H1 (cell line): ENCODE measurements at regions not wholly inside any gene's neighbourhood (a gene's known extent, or its start where the extent isn't known, plus 50 kb on each side); places are given as distances from the start of the nearest gene placed in this dataset.

Experiments
- CTCF ChIA-PET: fragments of 300-600 bp; sonication (Branson Sonifier 250); formaldehyde crosslinking; loops from one replicate; lab custom pipeline; 2021; ENCODE audit not compliant: partially characterized antibody; lab: Charles Lee
- POLR2A ChIA-PET: fragments of 300-600 bp; sonication (Branson Sonifier 250); formaldehyde crosslinking; loops from one replicate; lab custom pipeline; 2021; ENCODE audit warnings: inconsistent platforms; ENCODE audit not compliant: partially characterized antibody; lab: Charles Lee
- DNase-seq, 2 experiments: peaks; one replicate each; pipeline versions ENCODE4 v3.0.0 to v3.0.0-alpha.2; 2010 to 2022; ENCODE audit warnings: low spot score in 2 of 2, low read depth in 1 of 2, mixed read lengths in 1 of 2
- FAIRE-seq: peaks from 2 replicates; lab custom pipeline; 2011; peaks lifted over from hg19 to GRCh38; lab: Jason Lieb, UNC
- H2AFZ ChIP-seq: 2 replicates; pipeline ENCODE4 v1.8.1; 2012; ENCODE audit warnings: low read length, inconsistent platforms
- H2AK5ac ChIP-seq: 2 replicates; pipeline ENCODE4 v1.6.1; 2013; ENCODE audit warnings: low read depth, low read length
- H2BK120ac ChIP-seq: replicated peaks from 2 replicates; pipeline ENCODE3; 2013; ENCODE audit warnings: low read depth, low read length, inconsistent platforms
- H2BK12ac ChIP-seq: 2 replicates; pipeline ENCODE4 v1.6.1; 2013; ENCODE audit warnings: low read depth, low read length
- H2BK15ac ChIP-seq: 2 replicates; pipeline ENCODE4 v1.6.1; 2013; ENCODE audit warnings: low read length
- H2BK20ac ChIP-seq: 2 replicates; pipeline ENCODE4 v1.6.1; 2013; ENCODE audit warnings: low read length
- H2BK5ac ChIP-seq: 2 replicates; pipeline ENCODE4 v1.6.1; 2013; ENCODE audit warnings: low read depth, low read length
- H3K14ac ChIP-seq: 2 replicates; pipeline ENCODE4 v1.6.1; 2013; ENCODE audit warnings: inconsistent platforms; ENCODE audit not compliant: insufficient read length
- H3K18ac ChIP-seq: 2 replicates; pipeline ENCODE4 v1.6.1; 2013; ENCODE audit warnings: low read length; ENCODE audit errors: extremely low read depth
- H3K23ac ChIP-seq: 2 replicates; pipeline ENCODE4 v1.6.1; 2013; ENCODE audit warnings: inconsistent platforms; ENCODE audit not compliant: insufficient read length
- H3K23me2 ChIP-seq: 2 replicates; pipeline ENCODE4 v1.6.1; 2013; ENCODE audit warnings: low read depth, low read length
- H3K27ac ChIP-seq: 2 replicates; pipeline ENCODE4 v1.6.1; 2011; ENCODE audit warnings: low read depth, low read length, inconsistent platforms
- H3K27me3 ChIP-seq, 4 experiments: replicated peaks in 1 of 4; 1 replicate in 1 of 4; 2 replicates in 3 of 4; pipeline versions ENCODE4 v1.6.1 to v1.8.1; 2011 to 2013; ENCODE audit warnings: low read length in 3 of 4, mild to moderate bottlenecking in 3 of 4, inconsistent platforms in 2 of 4, mixed read lengths in 2 of 4, moderate library complexity in 1 of 4; ENCODE audit not compliant: control insufficient read depth in 3 of 4, insufficient read depth in 3 of 4; ENCODE audit errors: extremely low read depth in 1 of 4
- H3K36me3 ChIP-seq, 4 experiments: 2 replicates each; pipeline versions ENCODE4 v1.6.1 to v1.8.1; 2011 to 2013; ENCODE audit warnings: mild to moderate bottlenecking in 4 of 4, low read length in 3 of 4, moderate library complexity in 2 of 4, control low read depth in 1 of 4, inconsistent platforms in 1 of 4; ENCODE audit not compliant: insufficient read depth in 4 of 4, control insufficient read depth in 2 of 4
- H3K4ac ChIP-seq: replicated peaks from 2 replicates; pipeline ENCODE3; 2013; ENCODE audit warnings: low read length, low read depth, mixed read lengths, inconsistent platforms; ENCODE audit not compliant: insufficient read length
- H3K4me1 ChIP-seq, 4 experiments: replicated peaks in 1 of 4; 1 replicate in 1 of 4; 2 replicates in 3 of 4; pipeline versions ENCODE4 v1.6.1 to v1.8.1; 2011 to 2013; ENCODE audit warnings: low read length in 3 of 4, inconsistent platforms in 2 of 4, mixed read lengths in 1 of 4; ENCODE audit not compliant: insufficient read depth in 4 of 4, control insufficient read depth in 3 of 4
- H3K4me2 ChIP-seq, 2 experiments: 2 replicates each; pipeline versions ENCODE4 v1.6.1 to v1.8.1; 2011 to 2013; ENCODE audit warnings: low read depth in 2 of 2, low read length in 2 of 2, control low read depth in 1 of 2, inconsistent platforms in 1 of 2, mild to moderate bottlenecking in 1 of 2; ENCODE audit not compliant: insufficient read depth in 1 of 2
- H3K4me3 ChIP-seq, 4 experiments: fragments of 200-600, 300-600 bp in 1 of 4; sonication (generic), shearing (Covaris generic), sonication (Bioruptor Twin) in 1 of 4; 2 replicates each; pipeline versions ENCODE4 v1.5.1 to v1.8.1; 2011 to 2016; ENCODE audit warnings: low read length in 4 of 4, low read depth in 3 of 4, control low read depth in 2 of 4, inconsistent platforms in 2 of 4, mild to moderate bottlenecking in 2 of 4, mixed read lengths in 1 of 4, moderate library complexity in 1 of 4; ENCODE audit not compliant: insufficient read depth in 2 of 4; ENCODE audit errors: extremely low read depth in 1 of 4
- H3K56ac ChIP-seq: replicated peaks from 2 replicates; pipeline ENCODE3; 2013; ENCODE audit warnings: low read depth, mild to moderate bottlenecking, mixed read lengths, low read length, inconsistent platforms; ENCODE audit not compliant: insufficient read length
- H3K79me1 ChIP-seq: 2 replicates; pipeline ENCODE4 v1.6.1; 2013; ENCODE audit warnings: low read depth, low read length, control low read depth
- H3K79me2 ChIP-seq, 2 experiments: 2 replicates each; pipeline versions ENCODE4 v1.6.1 to v1.8.1; 2012 to 2013; ENCODE audit warnings: low read length in 2 of 2, mild to moderate bottlenecking in 2 of 2, inconsistent platforms in 1 of 2; ENCODE audit not compliant: insufficient read depth in 2 of 2, control insufficient read depth in 1 of 2
- H3K9ac ChIP-seq, 4 experiments: replicated peaks in 1 of 4; 1 replicate in 1 of 4; 2 replicates in 3 of 4; pipeline versions ENCODE4 v1.6.1 to v1.8.1; 2011 to 2013; ENCODE audit warnings: low read depth in 3 of 4, low read length in 3 of 4, control low read depth in 2 of 4, mild to moderate bottlenecking in 2 of 4, moderate library complexity in 2 of 4, inconsistent platforms in 1 of 4; ENCODE audit errors: extremely low read depth in 1 of 4
- H3K9me3 ChIP-seq, 2 experiments: 2 replicates each; pipeline versions ENCODE4 v1.6.1 to v1.8.1; 2012 to 2013; ENCODE audit warnings: mild to moderate bottlenecking in 2 of 2, moderate library complexity in 2 of 2, control low read depth in 1 of 2, inconsistent platforms in 1 of 2, low read depth in 1 of 2, low read length in 1 of 2, mixed read lengths in 1 of 2; ENCODE audit not compliant: insufficient read depth in 2 of 2
- H4K20me1 ChIP-seq, 2 experiments: replicated peaks in 1 of 2; 2 replicates each; pipeline versions ENCODE3 to v1.8.1; 2011 to 2013; ENCODE audit warnings: inconsistent platforms in 2 of 2, low read length in 2 of 2, mild to moderate bottlenecking in 1 of 2; ENCODE audit not compliant: insufficient read depth in 2 of 2, control insufficient read depth in 1 of 2
- H4K5ac ChIP-seq: 2 replicates; pipeline ENCODE4 v1.6.1; 2013; ENCODE audit warnings: low read length, low read depth, mixed read lengths, inconsistent platforms; ENCODE audit not compliant: insufficient read length
- H4K8ac ChIP-seq: 2 replicates; pipeline ENCODE4 v1.8.0; 2013; ENCODE audit warnings: mild to moderate bottlenecking, moderate library complexity, low read length, inconsistent platforms; ENCODE audit not compliant: insufficient read depth; ENCODE audit errors: extremely low read depth
- H4K91ac ChIP-seq: replicated peaks from 2 replicates; pipeline ENCODE3; 2013; ENCODE audit warnings: low read length, mixed read lengths, inconsistent platforms; ENCODE audit not compliant: insufficient read length
- CTBP2 ChIP-seq: IDR thresholded peaks from 2 replicates; pipeline ENCODE4 v1.7.0; 2011; ENCODE audit warnings: borderline replicate concordance, mild to moderate bottlenecking, moderate library complexity, mixed read lengths, low read length; ENCODE audit not compliant: insufficient read depth, insufficient read length
- CTCF ChIP-seq, 3 experiments: IDR thresholded peaks; 1 replicate in 2 of 3; 2 replicates in 1 of 3; pipeline versions ENCODE4 v1.5.1 to v1.6.1; 2011; ENCODE audit warnings: low read length in 3 of 3, mild to moderate bottlenecking in 3 of 3, inconsistent platforms in 2 of 3, low read depth in 1 of 3, moderate library complexity in 1 of 3; ENCODE audit not compliant: insufficient read depth in 1 of 3; ENCODE audit errors: control extremely low read depth in 1 of 3
- FOSL1 ChIP-seq: IDR thresholded peaks from 2 replicates; pipeline ENCODE4 v1.6.1; 2011; ENCODE audit warnings: mild to moderate bottlenecking, low read depth, low read length, moderate library complexity; ENCODE audit not compliant: insufficient read depth
- JUN ChIP-seq: IDR thresholded peaks from 2 replicates; pipeline ENCODE4 v1.6.1; 2011; ENCODE audit warnings: low read depth, mild to moderate bottlenecking, improper control_type of control experiment, low read length
- KDM1A ChIP-seq: fragments of 200-600, 300-600 bp; sonication (generic); IDR thresholded peaks from 2 replicates; pipeline ENCODE4 v1.7.1; 2016; ENCODE audit warnings: mild to moderate bottlenecking, low read length, borderline replicate concordance
- KDM4A ChIP-seq: IDR thresholded peaks from one replicate; pipeline ENCODE4 v1.7.1; 2012; ENCODE audit warnings: low read depth, mild to moderate bottlenecking, moderate library complexity, low read length, inconsistent platforms; ENCODE audit not compliant: severe bottlenecking
- PHF8 ChIP-seq: fragments of 200-600 bp; sonication (generic); conservative IDR thresholded peaks from 2 replicates; pipeline ENCODE4 v1.7.1; 2012; ENCODE audit warnings: low read depth, mild to moderate bottlenecking, inconsistent platforms, low read length, moderate library complexity
- RFX5 ChIP-seq: IDR thresholded peaks from 2 replicates; pipeline ENCODE4 v1.6.1; 2011; ENCODE audit warnings: low read depth, low read length, improper control_type of control experiment, borderline replicate concordance
- SIRT6 ChIP-seq: IDR thresholded peaks from one replicate; pipeline ENCODE4 v1.7.1; 2012; ENCODE audit warnings: low read length, inconsistent platforms
- SP1 ChIP-seq: IDR thresholded peaks from 2 replicates; pipeline ENCODE4 v1.6.1; 2011; ENCODE audit warnings: low read depth, low read length
- SP4 ChIP-seq: IDR thresholded peaks from 2 replicates; pipeline ENCODE4 v1.6.1; 2012; ENCODE audit warnings: low read length, inconsistent platforms
- TAF7 ChIP-seq: optimal IDR thresholded peaks from 2 replicates; pipeline ENCODE3; 2011; ENCODE audit warnings: low read depth, mild to moderate bottlenecking, inconsistent platforms, low read length, moderate library complexity, borderline replicate concordance
- TEAD4 ChIP-seq: IDR thresholded peaks from 2 replicates; pipeline ENCODE4 v1.6.1; 2012; ENCODE audit warnings: low read depth, low read length, inconsistent platforms, mixed read lengths
- WGBS, 2 experiments: shearing (Covaris generic) in 1 of 2; methylation state at CpG; one replicate each; pipeline versions ENCODE4 v1.1.6 to v1.1.7; 2013 to 2015; ENCODE audit warnings: low lambda C conversion rate in 2 of 2, mixed read lengths in 2 of 2, inconsistent platforms in 1 of 2, low coverage in 1 of 2, missing lambda C conversion rate in 1 of 2; ENCODE audit not compliant: insufficient replicate concordance in 2 of 2, insufficient coverage in 1 of 2, insufficient read length in 1 of 2; ENCODE audit errors: extremely low coverage in 1 of 2, missing lambda C conversion rate in 1 of 2; 5-methylcytosine and 5-hydroxymethylcytosine counted together

GRCh38 chr21:15190412-15190811 lies 125.6 kb upstream of the NRIP1 start:
- Histone ChIP-seq H2AK5ac (no peak overlapping the region), H3K23me2 (no peaks in the 10 kb centered on the region), H2BK120ac (no peak overlapping the region), H2BK20ac (no peak overlapping the region), H3K79me2 (no peaks in the 10 kb centered on the region), H3K27me3 (no peaks in the 10 kb centered on the region), H4K20me1 (no peaks in the 10 kb centered on the region), H3K79me1 (no peaks in the 10 kb centered on the region), H2AFZ (no peak overlapping the region), H2BK5ac (no peak overlapping the region), H3K9ac (no peak overlapping the region), H3K14ac (no peak overlapping the region), H3K9me3 (no peaks in the 10 kb centered on the region), H4K91ac (no peak overlapping the region), H4K8ac (no peak overlapping the region), H3K4me3 (no peak overlapping the region), H2BK12ac (no peak overlapping the region), H3K4me2 (no peak overlapping the region), H2BK15ac (no peak overlapping the region), H3K36me3 (no peaks in the 10 kb centered on the region), H3K4ac (no peak overlapping the region), H3K56ac (no peak overlapping the region), H3K18ac (no peak overlapping the region), H3K4me1 (no peaks in the 10 kb centered on the region), H4K5ac (no peak overlapping the region), H3K23ac (no peak overlapping the region), H3K27ac (no peak overlapping the region)
- POLR2A ChIA-PET = no interaction called here
- CTCF ChIA-PET = interaction anchor here (1.3 kb wide), 1 partner anchor 292 kb away, joined by 3 read pairs; no protein-coding TSS in a partner anchor
- DNase-seq (no peak), FAIRE-seq (no peak)
- WGBS, 2 experiments = 91% methylated on average over 3 of the region's 3 CpGs; no CpG with 5 or more reads in 1 of the 2 experiments
- TF ChIP-seq SIRT6 = no peak
- TF ChIP-seq TAF7 = no peak
- TF ChIP-seq PHF8 = no peak
- no peak for TF ChIP-seq JUN
- TF ChIP-seq KDM1A = no peak
- no peak for TF ChIP-seq RFX5
- no peak for TF ChIP-seq KDM4A
- TF ChIP-seq SP1 = no peak
- no peak for TF ChIP-seq SP4
- TF ChIP-seq FOSL1 = no peak
- no peak for TF ChIP-seq CTBP2
- no peak for TF ChIP-seq CTCF (IDR thresholded peaks at IDR 0.05; ENCODE audit: control extremely low read depth in 1 of 3, insufficient read depth in 1 of 3, low read depth in 1 of 3, low read length in 3 of 3)
- TF ChIP-seq TEAD4 = no peak
